Neural progenitor cell (in vitro differentiated cells): ENCODE measurements at regions not wholly inside any gene's neighbourhood (a gene's known extent, or its start where the extent isn't known, plus 50 kb on each side); places are given as distances from the start of the nearest gene placed in this dataset.

Source experiments
- DNase-seq: peaks from one replicate; pipeline ENCODE4 v3.0.0-alpha.2; 2016; ENCODE audit warnings: low spot score
- H2AFZ ChIP-seq: fragments of 200-600 bp; sonication (generic); replicated peaks from 2 replicates; pipeline ENCODE4 v1.6.1; 2016; ENCODE audit warnings: antibody characterized with exemption
- H3F3A ChIP-seq: fragments of 200-600 bp; sonication (generic); 2 replicates; pipeline ENCODE4 v1.6.1; 2016; ENCODE audit warnings: antibody characterized with exemption, low read depth
- H3K27ac ChIP-seq: fragments of 200-600 bp; sonication (generic); 2 replicates; pipeline ENCODE4 v1.5.1; 2016; ENCODE audit warnings: mild to moderate bottlenecking
- H3K27me3 ChIP-seq: fragments of 200-600 bp; sonication (generic); 2 replicates; pipeline ENCODE4 v1.6.1; 2016; ENCODE audit warnings: mild to moderate bottlenecking, moderate library complexity
- H3K36me3 ChIP-seq: fragments of 200-600 bp; sonication (generic); 2 replicates; pipeline ENCODE4 v1.5.1; 2016
- H3K4me1 ChIP-seq: fragments of 200-600 bp; sonication (generic); 2 replicates; pipeline ENCODE4 v1.6.1; 2016; ENCODE audit warnings: mixed run types
- H3K4me2 ChIP-seq: fragments of 200-600 bp; sonication (generic); 2 replicates; pipeline ENCODE4 v1.6.1; 2016
- H3K4me3 ChIP-seq: fragments of 200-600 bp; sonication (generic); 2 replicates; pipeline ENCODE4 v1.5.1; 2016
- H3K79me2 ChIP-seq: fragments of 200-600 bp; sonication (generic); 2 replicates; pipeline ENCODE4 v1.6.1; 2016; ENCODE audit warnings: low read depth
- H3K9ac ChIP-seq: fragments of 200-600 bp; sonication (generic); 2 replicates; pipeline ENCODE4 v1.6.1; 2016
- H3K9me3 ChIP-seq: fragments of 200-600 bp; sonication (generic); 2 replicates; pipeline ENCODE4 v1.5.1; 2016; ENCODE audit warnings: low read depth
- H4K20me1 ChIP-seq: fragments of 200-600 bp; sonication (generic); 2 replicates; pipeline ENCODE4 v1.6.1; 2016; ENCODE audit warnings: low read depth
- H3K27ac Mint-ChIP-seq: 3 replicates; pipeline ENCODE4 v1.8.0; 2021; ENCODE audit warnings: mixed read lengths
- H3K27me3 Mint-ChIP-seq: 2 replicates; pipeline ENCODE4 v1.8.0; 2022; ENCODE audit warnings: low read depth, mild to moderate bottlenecking, inconsistent platforms, moderate library complexity, mixed read lengths; ENCODE audit not compliant: insufficient read depth
- H3K36me3 Mint-ChIP-seq: 3 replicates; pipeline ENCODE4 v1.8.0; 2021; ENCODE audit warnings: mixed read lengths
- H3K4me1 Mint-ChIP-seq: 3 replicates; pipeline ENCODE4 v1.8.0; 2021; ENCODE audit warnings: mixed read lengths
- H3K4me3 Mint-ChIP-seq: 3 replicates; pipeline ENCODE4 v1.8.0; 2021; ENCODE audit warnings: mild to moderate bottlenecking, moderate library complexity, mixed read lengths
- H3K9me3 Mint-ChIP-seq: 3 replicates; pipeline ENCODE4 v1.8.0; 2020; ENCODE audit warnings: mixed read lengths
- CTCF ChIP-seq: fragments of 200-600 bp; sonication (generic); IDR thresholded peaks from 2 replicates; pipeline ENCODE4 v1.5.1; 2017; ENCODE audit warnings: antibody characterized with exemption, mild to moderate bottlenecking
- EZH2 ChIP-seq: fragments of 200-600 bp; sonication (generic); IDR thresholded peaks from 2 replicates; pipeline ENCODE4 v1.6.1; 2017; ENCODE audit warnings: antibody characterized with exemption, mild to moderate bottlenecking, moderate library complexity
- EZH2phosphoT487 ChIP-seq: fragments of 200-600 bp; sonication (generic); IDR thresholded peaks from 2 replicates; pipeline ENCODE4 v1.6.1; 2017; ENCODE audit warnings: antibody characterized with exemption

GRCh38 chr11:69963533-69964246 is 114.4 kb upstream of the ANO1 start:
- Histone ChIP-seq H3K9me3 (no peaks in the 10 kb centered on the region), H3K36me3 (no peaks in the 10 kb centered on the region), H3K79me2 (no peaks in the 10 kb centered on the region), H4K20me1 (no peaks in the 10 kb centered on the region), H3K9ac (no peak overlapping the region), H3K27ac (no peak overlapping the region), H3F3A (peaks cover 4% of the 10 kb centered on the region), H3K27me3 (no peaks in the 10 kb centered on the region), H3K4me2 (no peak overlapping the region), H2AFZ (no peak overlapping the region), H3K4me3 (no peak overlapping the region), H3K4me1 (peaks cover 14% of the 10 kb centered on the region)
- Mint-ChIP-seq H3K27ac (peak overlapping the region; percentile 89), H3K4me3 (no peak overlapping the region), H3K4me1 (peaks cover 26% of the 10 kb centered on the region), H3K9me3 (peaks cover 13% of the 10 kb centered on the region), H3K36me3 (no peaks in the 10 kb centered on the region), H3K27me3 (peaks cover 25% of the 10 kb centered on the region)
- no peak for TF ChIP-seq CTCF
- no peak for TF ChIP-seq EZH2phosphoT487
- TF ChIP-seq EZH2 = no peak
- no peak for DNase-seq

- Histone ChIP-seq H3K4me1 (peaks cover 14% of the 10 kb centered on the region), H3K27ac (no peak overlapping the region), H3K4me2 (no peak overlapping the region), H3K79me2 (no peaks in the 10 kb centered on the region), H3F3A (peaks cover 4% of the 10 kb centered on the region), H4K20me1 (no peaks in the 10 kb centered on the region), H2AFZ (no peak overlapping the region), H3K9me3 (no peaks in the 10 kb centered on the region), H3K4me3 (no peak overlapping the region), H3K9ac (no peak overlapping the region), H3K36me3 (no peaks in the 10 kb centered on the region), H3K27me3 (no peaks in the 10 kb centered on the region)
- H3K27me3 Mint-ChIP-seq = peaks cover 25% of the 10 kb centered on the region
- H3K4me1 Mint-ChIP-seq = peaks cover 26% of the 10 kb centered on the region
- no peak for TF ChIP-seq CTCF
- TF ChIP-seq EZH2phosphoT487 = no peak
- TF ChIP-seq EZH2 = no peak
- no peaks in the 10 kb centered on the region for H3K36me3 Mint-ChIP-seq
- DNase-seq = no peak
- H3K9me3 Mint-ChIP-seq = peaks cover 10% of the 10 kb centered on the region
- H3K27ac Mint-ChIP-seq = peak overlapping the region; percentile 89
- H3K4me3 Mint-ChIP-seq = no peak overlapping the region
These were observed 113.9 kb upstream of the ANO1 start for GRCh38 chr11:69964247-69964643.

- Histone ChIP-seq H3K27ac (no peak overlapping the region), H3K27me3 (no peaks in the 10 kb centered on the region), H3K4me3 (no peak overlapping the region), H3K79me2 (no peaks in the 10 kb centered on the region), H3K9me3 (no peaks in the 10 kb centered on the region), H3K36me3 (no peaks in the 10 kb centered on the region), H4K20me1 (no peaks in the 10 kb centered on the region), H3K4me2 (peak overlapping the region; percentile 31), H3K4me1 (peaks cover 14% of the 10 kb centered on the region), H3F3A (peaks cover 4% of the 10 kb centered on the region), H2AFZ (peak overlapping the region; percentile 57), H3K9ac (no peak overlapping the region)
- TF ChIP-seq EZH2phosphoT487 = no peak
- no peak for TF ChIP-seq CTCF
- TF ChIP-seq EZH2 = no peak
- H3K4me1 Mint-ChIP-seq = peaks cover 27% of the 10 kb centered on the region
- no peak for DNase-seq
- H3K9me3 Mint-ChIP-seq = peaks cover 3% of the 10 kb centered on the region
- H3K4me3 Mint-ChIP-seq = no peak overlapping the region
- H3K27me3 Mint-ChIP-seq = peaks cover 23% of the 10 kb centered on the region
- no peaks in the 10 kb centered on the region for H3K36me3 Mint-ChIP-seq
- peak overlapping the region; percentile 42 for H3K27ac Mint-ChIP-seq
These were observed 112.1 kb upstream of the ANO1 start for GRCh38 chr11:69965821-69966582.
